Activated naive CD8-positive, alpha-beta T cell (primary cell): ENCODE measurements at regions not wholly inside any gene's neighbourhood (a gene's known extent, or its start where the extent isn't known, plus 50 kb on each side); places are given as distances from the start of the nearest gene placed in this dataset.
"Not testable (repeated sequence)": the region's sequence is repeated elsewhere in the genome, so short reads cannot be mapped to it uniquely, and the experiment has no call there.

Experiments
- H3K27ac Mint-ChIP-seq: one replicate; pipeline ENCODE4 v1.8.0; 2021; ENCODE audit warnings: mixed read lengths
- H3K27me3 Mint-ChIP-seq: one replicate; pipeline ENCODE4 v1.8.0; 2021; ENCODE audit warnings: mixed read lengths
- H3K36me3 Mint-ChIP-seq: one replicate; pipeline ENCODE4 v1.8.0; 2021; ENCODE audit warnings: mixed read lengths
- H3K4me1 Mint-ChIP-seq: one replicate; pipeline ENCODE4 v1.8.0; 2021; ENCODE audit warnings: low read depth, mixed read lengths
- H3K4me3 Mint-ChIP-seq: one replicate; pipeline ENCODE4 v1.8.0; 2021; ENCODE audit warnings: mild to moderate bottlenecking, mixed read lengths
- H3K9me3 Mint-ChIP-seq: one replicate; pipeline ENCODE4 v1.8.0; 2021; ENCODE audit warnings: low read depth, mixed read lengths

DNA sequence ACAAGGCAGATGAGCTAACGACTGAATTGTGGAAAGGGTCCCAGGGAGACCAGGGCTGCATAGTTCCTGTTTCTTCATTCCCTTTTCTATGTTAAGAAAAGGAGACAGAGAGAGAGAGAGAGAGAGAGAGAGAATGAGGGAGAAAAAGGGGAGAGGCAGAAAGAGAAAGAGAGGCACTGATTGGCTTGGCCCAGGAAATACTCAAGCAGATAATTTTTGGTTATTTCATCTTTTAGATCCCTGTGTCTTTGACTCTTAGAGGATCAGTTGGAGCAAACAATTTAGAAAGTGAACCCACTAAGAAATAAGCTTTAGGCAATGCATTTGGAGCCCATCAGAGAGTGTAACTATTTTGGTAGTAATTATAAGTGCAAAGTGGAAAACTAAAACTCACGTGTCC is 103.4 kb downstream of the CEP44 start:
- no peak overlapping the region for H3K27ac Mint-ChIP-seq
- no peak overlapping the region for H3K4me3 Mint-ChIP-seq

GRCh38 chr4:174383783-174384182 is 100.1 kb downstream of the CEP44 start:
- Mint-ChIP-seq H3K4me1 (no peaks in the 10 kb centered on the region), H3K4me3 (no peak overlapping the region), H3K36me3 (no peaks in the 10 kb centered on the region), H3K27me3 (peaks cover 2% of the 10 kb centered on the region), H3K9me3 (no peaks in the 10 kb centered on the region), H3K27ac (no peak overlapping the region)

More for the DNA sequence above, 103.4 kb downstream of the CEP44 start:
- Mint-ChIP-seq H3K9me3 (no peaks in the 10 kb centered on the region), H3K4me1 (no peaks in the 10 kb centered on the region), H3K36me3 (no peaks in the 10 kb centered on the region), H3K27me3 (peaks cover 2% of the 10 kb centered on the region)

DNA sequence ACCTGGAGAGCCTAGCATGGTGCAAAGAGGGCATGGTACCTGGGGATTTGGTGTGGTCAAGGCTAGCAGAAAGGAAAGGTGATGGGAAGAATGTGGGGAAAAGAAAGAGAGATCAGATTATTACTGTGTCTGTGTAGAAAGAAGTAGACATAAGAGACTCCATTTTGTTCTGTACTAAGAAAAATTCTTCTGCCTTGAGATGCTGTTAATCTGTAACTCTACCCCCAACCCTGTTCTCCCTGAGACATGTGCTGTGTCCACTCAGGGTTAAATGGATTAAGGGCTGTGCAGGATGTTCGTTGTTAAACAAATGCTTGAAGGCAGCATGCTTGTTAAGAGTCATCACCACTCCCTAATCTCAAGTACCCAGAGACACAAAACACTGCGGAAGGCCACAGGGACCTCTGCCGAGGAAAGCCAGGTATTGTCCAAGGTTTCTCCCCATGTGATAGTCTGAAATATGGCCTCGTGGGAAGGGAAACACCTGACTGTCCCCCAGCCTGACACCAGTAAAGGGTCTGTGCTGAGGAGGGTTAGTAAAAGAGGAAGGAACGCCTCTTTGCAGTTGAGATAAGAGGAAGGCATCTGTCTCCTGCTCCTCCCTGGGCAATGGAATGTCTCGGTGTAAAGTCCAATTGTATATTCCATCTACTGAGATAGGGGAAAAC is 99.4 kb downstream of the CEP44 start:
- not testable (repeated sequence) for H3K9me3 Mint-ChIP-seq, H3K36me3 Mint-ChIP-seq, H3K27ac Mint-ChIP-seq, H3K4me3 Mint-ChIP-seq, H3K4me1 Mint-ChIP-seq, H3K27me3 Mint-ChIP-seq
